H1 (cell line): ENCODE measurements at regions not wholly inside any gene's neighbourhood (a gene's known extent, or its start where the extent isn't known, plus 50 kb on each side); places are given as distances from the start of the nearest gene placed in this dataset.

Experiments used
- CTCF ChIA-PET: fragments of 300-600 bp; sonication (Branson Sonifier 250); formaldehyde crosslinking; loops from one replicate; lab custom pipeline; 2021; ENCODE audit not compliant: partially characterized antibody; lab: Charles Lee
- POLR2A ChIA-PET: fragments of 300-600 bp; sonication (Branson Sonifier 250); formaldehyde crosslinking; loops from one replicate; lab custom pipeline; 2021; ENCODE audit warnings: inconsistent platforms; ENCODE audit not compliant: partially characterized antibody; lab: Charles Lee
- DNase-seq, 2 experiments: peaks; one replicate each; pipeline versions ENCODE4 v3.0.0 to v3.0.0-alpha.2; 2010 to 2022; ENCODE audit warnings: low spot score in 2 of 2, low read depth in 1 of 2, mixed read lengths in 1 of 2
- FAIRE-seq: peaks from 2 replicates; lab custom pipeline; 2011; peaks lifted over from hg19 to GRCh38; lab: Jason Lieb, UNC
- H2AFZ ChIP-seq: 2 replicates; pipeline ENCODE4 v1.8.1; 2012; ENCODE audit warnings: low read length, inconsistent platforms
- H2AK5ac ChIP-seq: 2 replicates; pipeline ENCODE4 v1.6.1; 2013; ENCODE audit warnings: low read depth, low read length
- H2BK120ac ChIP-seq: replicated peaks from 2 replicates; pipeline ENCODE3; 2013; ENCODE audit warnings: low read depth, low read length, inconsistent platforms
- H2BK12ac ChIP-seq: 2 replicates; pipeline ENCODE4 v1.6.1; 2013; ENCODE audit warnings: low read depth, low read length
- H2BK15ac ChIP-seq: 2 replicates; pipeline ENCODE4 v1.6.1; 2013; ENCODE audit warnings: low read length
- H2BK20ac ChIP-seq: 2 replicates; pipeline ENCODE4 v1.6.1; 2013; ENCODE audit warnings: low read length
- H2BK5ac ChIP-seq: 2 replicates; pipeline ENCODE4 v1.6.1; 2013; ENCODE audit warnings: low read depth, low read length
- H3K14ac ChIP-seq: 2 replicates; pipeline ENCODE4 v1.6.1; 2013; ENCODE audit warnings: inconsistent platforms; ENCODE audit not compliant: insufficient read length
- H3K18ac ChIP-seq: 2 replicates; pipeline ENCODE4 v1.6.1; 2013; ENCODE audit warnings: low read length; ENCODE audit errors: extremely low read depth
- H3K23ac ChIP-seq: 2 replicates; pipeline ENCODE4 v1.6.1; 2013; ENCODE audit warnings: inconsistent platforms; ENCODE audit not compliant: insufficient read length
- H3K23me2 ChIP-seq: 2 replicates; pipeline ENCODE4 v1.6.1; 2013; ENCODE audit warnings: low read depth, low read length
- H3K27ac ChIP-seq: 2 replicates; pipeline ENCODE4 v1.6.1; 2011; ENCODE audit warnings: low read depth, low read length, inconsistent platforms
- H3K27me3 ChIP-seq, 4 experiments: replicated peaks in 1 of 4; 1 replicate in 1 of 4; 2 replicates in 3 of 4; pipeline versions ENCODE4 v1.6.1 to v1.8.1; 2011 to 2013; ENCODE audit warnings: low read length in 3 of 4, mild to moderate bottlenecking in 3 of 4, inconsistent platforms in 2 of 4, mixed read lengths in 2 of 4, moderate library complexity in 1 of 4; ENCODE audit not compliant: control insufficient read depth in 3 of 4, insufficient read depth in 3 of 4; ENCODE audit errors: extremely low read depth in 1 of 4
- H3K36me3 ChIP-seq, 4 experiments: 2 replicates each; pipeline versions ENCODE4 v1.6.1 to v1.8.1; 2011 to 2013; ENCODE audit warnings: mild to moderate bottlenecking in 4 of 4, low read length in 3 of 4, moderate library complexity in 2 of 4, control low read depth in 1 of 4, inconsistent platforms in 1 of 4; ENCODE audit not compliant: insufficient read depth in 4 of 4, control insufficient read depth in 2 of 4
- H3K4ac ChIP-seq: replicated peaks from 2 replicates; pipeline ENCODE3; 2013; ENCODE audit warnings: low read length, low read depth, mixed read lengths, inconsistent platforms; ENCODE audit not compliant: insufficient read length
- H3K4me1 ChIP-seq, 4 experiments: replicated peaks in 1 of 4; 1 replicate in 1 of 4; 2 replicates in 3 of 4; pipeline versions ENCODE4 v1.6.1 to v1.8.1; 2011 to 2013; ENCODE audit warnings: low read length in 3 of 4, inconsistent platforms in 2 of 4, mixed read lengths in 1 of 4; ENCODE audit not compliant: insufficient read depth in 4 of 4, control insufficient read depth in 3 of 4
- H3K4me2 ChIP-seq, 2 experiments: 2 replicates each; pipeline versions ENCODE4 v1.6.1 to v1.8.1; 2011 to 2013; ENCODE audit warnings: low read depth in 2 of 2, low read length in 2 of 2, control low read depth in 1 of 2, inconsistent platforms in 1 of 2, mild to moderate bottlenecking in 1 of 2; ENCODE audit not compliant: insufficient read depth in 1 of 2
- H3K4me3 ChIP-seq, 4 experiments: fragments of 200-600, 300-600 bp in 1 of 4; sonication (generic), shearing (Covaris generic), sonication (Bioruptor Twin) in 1 of 4; 2 replicates each; pipeline versions ENCODE4 v1.5.1 to v1.8.1; 2011 to 2016; ENCODE audit warnings: low read length in 4 of 4, low read depth in 3 of 4, control low read depth in 2 of 4, inconsistent platforms in 2 of 4, mild to moderate bottlenecking in 2 of 4, mixed read lengths in 1 of 4, moderate library complexity in 1 of 4; ENCODE audit not compliant: insufficient read depth in 2 of 4; ENCODE audit errors: extremely low read depth in 1 of 4
- H3K56ac ChIP-seq: replicated peaks from 2 replicates; pipeline ENCODE3; 2013; ENCODE audit warnings: low read depth, mild to moderate bottlenecking, mixed read lengths, low read length, inconsistent platforms; ENCODE audit not compliant: insufficient read length
- H3K79me1 ChIP-seq: 2 replicates; pipeline ENCODE4 v1.6.1; 2013; ENCODE audit warnings: low read depth, low read length, control low read depth
- H3K79me2 ChIP-seq, 2 experiments: 2 replicates each; pipeline versions ENCODE4 v1.6.1 to v1.8.1; 2012 to 2013; ENCODE audit warnings: low read length in 2 of 2, mild to moderate bottlenecking in 2 of 2, inconsistent platforms in 1 of 2; ENCODE audit not compliant: insufficient read depth in 2 of 2, control insufficient read depth in 1 of 2
- H3K9ac ChIP-seq, 4 experiments: replicated peaks in 1 of 4; 1 replicate in 1 of 4; 2 replicates in 3 of 4; pipeline versions ENCODE4 v1.6.1 to v1.8.1; 2011 to 2013; ENCODE audit warnings: low read depth in 3 of 4, low read length in 3 of 4, control low read depth in 2 of 4, mild to moderate bottlenecking in 2 of 4, moderate library complexity in 2 of 4, inconsistent platforms in 1 of 4; ENCODE audit errors: extremely low read depth in 1 of 4
- H3K9me3 ChIP-seq, 2 experiments: 2 replicates each; pipeline versions ENCODE4 v1.6.1 to v1.8.1; 2012 to 2013; ENCODE audit warnings: mild to moderate bottlenecking in 2 of 2, moderate library complexity in 2 of 2, control low read depth in 1 of 2, inconsistent platforms in 1 of 2, low read depth in 1 of 2, low read length in 1 of 2, mixed read lengths in 1 of 2; ENCODE audit not compliant: insufficient read depth in 2 of 2
- H4K20me1 ChIP-seq, 2 experiments: replicated peaks in 1 of 2; 2 replicates each; pipeline versions ENCODE3 to v1.8.1; 2011 to 2013; ENCODE audit warnings: inconsistent platforms in 2 of 2, low read length in 2 of 2, mild to moderate bottlenecking in 1 of 2; ENCODE audit not compliant: insufficient read depth in 2 of 2, control insufficient read depth in 1 of 2
- H4K5ac ChIP-seq: 2 replicates; pipeline ENCODE4 v1.6.1; 2013; ENCODE audit warnings: low read length, low read depth, mixed read lengths, inconsistent platforms; ENCODE audit not compliant: insufficient read length
- H4K8ac ChIP-seq: 2 replicates; pipeline ENCODE4 v1.8.0; 2013; ENCODE audit warnings: mild to moderate bottlenecking, moderate library complexity, low read length, inconsistent platforms; ENCODE audit not compliant: insufficient read depth; ENCODE audit errors: extremely low read depth
- H4K91ac ChIP-seq: replicated peaks from 2 replicates; pipeline ENCODE3; 2013; ENCODE audit warnings: low read length, mixed read lengths, inconsistent platforms; ENCODE audit not compliant: insufficient read length
- CTBP2 ChIP-seq: IDR thresholded peaks from 2 replicates; pipeline ENCODE4 v1.7.0; 2011; ENCODE audit warnings: borderline replicate concordance, mild to moderate bottlenecking, moderate library complexity, mixed read lengths, low read length; ENCODE audit not compliant: insufficient read depth, insufficient read length
- E2F6 ChIP-seq: IDR thresholded peaks from 2 replicates; pipeline ENCODE4 v1.6.1; 2012; ENCODE audit warnings: inconsistent platforms
- GABPA ChIP-seq: IDR thresholded peaks from 2 replicates; pipeline ENCODE4 v1.6.1; 2011; ENCODE audit warnings: mild to moderate bottlenecking, low read length, moderate library complexity, borderline replicate concordance; ENCODE audit not compliant: insufficient read depth
- JUN ChIP-seq: IDR thresholded peaks from 2 replicates; pipeline ENCODE4 v1.6.1; 2011; ENCODE audit warnings: low read depth, mild to moderate bottlenecking, improper control_type of control experiment, low read length
- RAD21 ChIP-seq, 2 experiments: IDR thresholded peaks in 1 of 2; conservative IDR thresholded peaks in 1 of 2; 2 replicates each; pipeline ENCODE4 v1.6.1; 2011; ENCODE audit warnings: low read depth in 2 of 2, low read length in 2 of 2, improper control_type of control experiment in 1 of 2, inconsistent platforms in 1 of 2, mild to moderate bottlenecking in 1 of 2, moderate library complexity in 1 of 2
- SIN3A ChIP-seq, 2 experiments: IDR thresholded peaks in 1 of 2; conservative IDR thresholded peaks in 1 of 2; 2 replicates each; pipeline ENCODE4 v1.6.1; 2011 to 2012; ENCODE audit warnings: low read length in 2 of 2, improper control_type of control experiment in 1 of 2, low read depth in 1 of 2, mild to moderate bottlenecking in 1 of 2
- SIRT6 ChIP-seq: IDR thresholded peaks from one replicate; pipeline ENCODE4 v1.7.1; 2012; ENCODE audit warnings: low read length, inconsistent platforms
- SUZ12 ChIP-seq: fragments of 200-600 bp; sonication (generic); IDR thresholded peaks from 2 replicates; pipeline ENCODE4 v1.6.1; 2012; ENCODE audit warnings: mild to moderate bottlenecking, inconsistent platforms, low read length, moderate library complexity, mixed read lengths
- TBP ChIP-seq: IDR thresholded peaks from 2 replicates; pipeline ENCODE4 v1.6.1; 2011; ENCODE audit warnings: low read depth, low read length, improper control_type of control experiment
- TEAD4 ChIP-seq: IDR thresholded peaks from 2 replicates; pipeline ENCODE4 v1.6.1; 2012; ENCODE audit warnings: low read depth, low read length, inconsistent platforms, mixed read lengths
- YY1 ChIP-seq: IDR thresholded peaks from 2 replicates; pipeline ENCODE4 v1.6.1; 2011; ENCODE audit warnings: low read depth, mild to moderate bottlenecking, low read length
- WGBS, 2 experiments: shearing (Covaris generic) in 1 of 2; methylation state at CpG; one replicate each; pipeline versions ENCODE4 v1.1.6 to v1.1.7; 2013 to 2015; ENCODE audit warnings: low lambda C conversion rate in 2 of 2, mixed read lengths in 2 of 2, inconsistent platforms in 1 of 2, low coverage in 1 of 2, missing lambda C conversion rate in 1 of 2; ENCODE audit not compliant: insufficient replicate concordance in 2 of 2, insufficient coverage in 1 of 2, insufficient read length in 1 of 2; ENCODE audit errors: extremely low coverage in 1 of 2, missing lambda C conversion rate in 1 of 2; 5-methylcytosine and 5-hydroxymethylcytosine counted together

- no peak overlapping the region for H2BK5ac ChIP-seq
- CTCF ChIA-PET, result no interaction called here
- 85% methylated on average over 5 of the region's 5 CpGs; no CpG with 5 or more reads in 1 of the 2 experiments for WGBS, 2 experiments
- H3K4me1 ChIP-seq, result no peaks in the 10 kb centered on the region; a peak in 1 of 7 replicates
- no peak overlapping the region for H2BK120ac ChIP-seq
- no peak overlapping the region for H3K14ac ChIP-seq
- H2BK12ac ChIP-seq, result no peak overlapping the region
- H3K9ac ChIP-seq, result no peak overlapping the region
- H3K36me3 ChIP-seq, result no peaks in the 10 kb centered on the region
- H2BK20ac ChIP-seq, result no peak overlapping the region
- peaks cover 4 to 17% of the 10 kb centered on the region in 2 experiments; a peak in 2 of 4 replicates for H3K9me3 ChIP-seq
- H2AK5ac ChIP-seq, result no peak overlapping the region
- H4K8ac ChIP-seq, result no peak overlapping the region
- no peak for DNase-seq
- H3K56ac ChIP-seq, result no peak overlapping the region
- no peak overlapping the region for H4K5ac ChIP-seq
- H3K4me3 ChIP-seq, result no peak overlapping the region
- H3K27me3 ChIP-seq, result no peaks in the 10 kb centered on the region; a peak in 1 of 7 replicates
- no peaks in the 10 kb centered on the region for H3K79me1 ChIP-seq
- no peak overlapping the region for H3K18ac ChIP-seq
- no peak overlapping the region for H3K4ac ChIP-seq
- no peaks in the 10 kb centered on the region for H3K79me2 ChIP-seq
- H3K4me2 ChIP-seq, result no peak overlapping the region
- H3K23me2 ChIP-seq, result no peaks in the 10 kb centered on the region
- no peak overlapping the region for H3K27ac ChIP-seq
- POLR2A ChIA-PET, result no interaction called here
- H3K23ac ChIP-seq, result no peak overlapping the region
- TF ChIP-seq E2F6 (no peak), SUZ12 (no peak), SIRT6 (no peak), GABPA (no peak), SIN3A (conservative IDR thresholded peaks at IDR 0.05 in 1 of 2, IDR thresholded peaks at IDR 0.05 in 1 of 2; ENCODE audit: low read depth in 1 of 2, low read length in 2 of 2) (no peak), JUN (no peak), RAD21 (IDR thresholded peaks at IDR 0.05 in 1 of 2, conservative IDR thresholded peaks at IDR 0.05 in 1 of 2; ENCODE audit: low read depth in 2 of 2, low read length in 2 of 2) (no peak), YY1 (no peak), TBP (no peak), CTBP2 (no peak), TEAD4 (no peak)
- no peak overlapping the region for H2AFZ ChIP-seq
- H4K91ac ChIP-seq, result no peak overlapping the region
- H4K20me1 ChIP-seq, result no peaks in the 10 kb centered on the region
- no peak overlapping the region for H2BK15ac ChIP-seq
- FAIRE-seq, result no peak
Observed at GRCh38 chr17:17417718-17418181, 59.0 kb upstream of the MED9 start.
